ENCODE measurements at regions not wholly inside any gene's neighbourhood (a gene's known extent, or its start where the extent isn't known, plus 50 kb on each side); places are given as distances from the start of the nearest gene placed in this dataset.
"Not testable (repeated sequence)": the region's sequence is repeated elsewhere in the genome, so short reads cannot be mapped to it uniquely, and the experiment has no call there.

DNA sequence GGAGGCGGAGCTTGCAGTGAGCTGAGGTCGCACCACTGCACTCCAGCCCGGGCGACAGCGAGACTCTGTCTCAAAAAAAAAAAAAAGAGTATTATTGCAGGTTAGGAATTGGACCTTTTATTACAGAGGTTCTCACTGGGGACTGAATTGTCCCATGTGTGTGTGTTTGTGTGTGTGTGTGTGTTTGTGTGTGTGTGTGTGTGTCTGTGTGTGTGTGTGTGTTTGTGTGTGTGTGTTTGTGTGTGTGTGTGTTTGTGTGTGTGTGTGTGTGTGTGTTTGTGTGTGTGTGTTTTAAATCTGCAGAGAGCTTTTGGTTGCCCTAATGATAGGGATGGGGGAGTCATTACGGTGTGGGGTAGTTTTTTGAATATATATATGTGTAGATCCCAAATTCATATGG lies 84.9 kb downstream of the NPIPA7 start:
- TF ChIP-seq, protein P1, sequence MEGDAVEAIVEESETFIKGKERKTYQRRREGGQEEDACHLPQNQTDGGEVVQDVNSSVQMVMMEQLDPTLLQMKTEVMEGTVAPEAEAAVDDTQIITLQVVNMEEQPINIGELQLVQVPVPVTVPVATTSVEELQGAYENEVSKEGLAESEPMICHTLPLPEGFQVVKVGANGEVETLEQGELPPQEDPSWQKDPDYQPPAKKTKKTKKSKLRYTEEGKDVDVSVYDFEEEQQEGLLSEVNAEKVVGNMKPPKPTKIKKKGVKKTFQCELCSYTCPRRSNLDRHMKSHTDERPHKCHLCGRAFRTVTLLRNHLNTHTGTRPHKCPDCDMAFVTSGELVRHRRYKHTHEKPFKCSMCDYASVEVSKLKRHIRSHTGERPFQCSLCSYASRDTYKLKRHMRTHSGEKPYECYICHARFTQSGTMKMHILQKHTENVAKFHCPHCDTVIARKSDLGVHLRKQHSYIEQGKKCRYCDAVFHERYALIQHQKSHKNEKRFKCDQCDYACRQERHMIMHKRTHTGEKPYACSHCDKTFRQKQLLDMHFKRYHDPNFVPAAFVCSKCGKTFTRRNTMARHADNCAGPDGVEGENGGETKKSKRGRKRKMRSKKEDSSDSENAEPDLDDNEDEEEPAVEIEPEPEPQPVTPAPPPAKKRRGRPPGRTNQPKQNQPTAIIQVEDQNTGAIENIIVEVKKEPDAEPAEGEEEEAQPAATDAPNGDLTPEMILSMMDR (IDR thresholded peaks at IDR 0.05), result not testable (repeated sequence)
- not testable (repeated sequence) for TF ChIP-seq EP300 (IDR thresholded peaks at IDR 0.05; ENCODE audit: low read depth)
